ENCODE measurements at regions not wholly inside any gene's neighbourhood (a gene's known extent, or its start where the extent isn't known, plus 50 kb on each side); places are given as distances from the start of the nearest gene placed in this dataset.
"Not testable (repeated sequence)": the region's sequence is repeated elsewhere in the genome, so short reads cannot be mapped to it uniquely, and the experiment has no call there.

GRCh38 chr20:53773792-53774401 lies 180.3 kb upstream of the ZNF217 start:
- DNase-seq (ENCODE audit: low spot score), result peak; percentile 86

- DNase-seq (ENCODE audit: low spot score), result not testable (repeated sequence)
Observed at GRCh38 chr20:53773066-53773791, 179.6 kb upstream of the ZNF217 start.

GRCh38 chr20:53769041-53769440 lies 175.4 kb upstream of the ZNF217 start:
- DNase-seq (ENCODE audit: low spot score), result no peak

- no peak for DNase-seq (ENCODE audit: low spot score)
Observed at GRCh38 chr20:53768329-53768728, 174.7 kb upstream of the ZNF217 start.

GRCh38 chr20:53767206-53767930 lies 173.7 kb upstream of the ZNF217 start:
- DNase-seq (ENCODE audit: low spot score), result no peak

- no peak for DNase-seq (ENCODE audit: low spot score)
Observed at GRCh38 chr20:53764415-53764800, 170.8 kb upstream of the ZNF217 start.

GRCh38 chr20:53763707-53764414 lies 170.2 kb upstream of the ZNF217 start:
- DNase-seq (ENCODE audit: low spot score), result no peak

GRCh38 chr20:53762423-53762798 lies 168.8 kb upstream of the ZNF217 start:
- DNase-seq (ENCODE audit: low spot score), result not testable (repeated sequence)

GRCh38 chr20:53760025-53760441 lies 166.4 kb upstream of the ZNF217 start:
- DNase-seq (ENCODE audit: low spot score), result no peak

GRCh38 chr20:53757472-53757913 lies 163.9 kb upstream of the ZNF217 start:
- no peak for DNase-seq (ENCODE audit: low spot score)

- no peak for DNase-seq (ENCODE audit: low spot score)
Observed at GRCh38 chr20:53755733-53756531, 162.3 kb upstream of the ZNF217 start.

- DNase-seq (ENCODE audit: low spot score), result no peak
Observed at GRCh38 chr20:53753880-53754459, 160.3 kb upstream of the ZNF217 start.

- no peak for DNase-seq (ENCODE audit: low spot score)
Observed at GRCh38 chr20:53752971-53753879, 159.6 kb upstream of the ZNF217 start.

GRCh38 chr20:53752583-53752970 lies 158.9 kb upstream of the ZNF217 start:
- no peak for DNase-seq (ENCODE audit: low spot score)

GRCh38 chr20:53751620-53752318 lies 158.1 kb upstream of the ZNF217 start:
- DNase-seq (ENCODE audit: low spot score), result no peak

- peak; percentile 28 for DNase-seq (ENCODE audit: low spot score)
Observed at GRCh38 chr20:53750827-53751619, 157.4 kb upstream of the ZNF217 start.

- DNase-seq (ENCODE audit: low spot score), result no peak
Observed at GRCh38 chr20:53749499-53749898, 155.9 kb upstream of the ZNF217 start.

- DNase-seq (ENCODE audit: low spot score), result no peak
Observed at GRCh38 chr20:53748821-53749421, 155.3 kb upstream of the ZNF217 start.

All from hepatic stellate cell (primary cell).